Astrocyte (in vitro differentiated cells and primary cell): ENCODE measurements at regions not wholly inside any gene's neighbourhood (a gene's known extent, or its start where the extent isn't known, plus 50 kb on each side); places are given as distances from the start of the nearest gene placed in this dataset.

Source experiments
- CTCF ChIP-seq: IDR thresholded peaks from 2 replicates; pipeline ENCODE4 v1.5.1; 2011; ENCODE audit warnings: low read depth, mild to moderate bottlenecking, inconsistent platforms, low read length, moderate library complexity; ENCODE audit not compliant: insufficient read depth
- EZH2 ChIP-seq: IDR thresholded peaks from 2 replicates; pipeline ENCODE4 v1.6.1; 2012; ENCODE audit warnings: mild to moderate bottlenecking, low read length, inconsistent platforms; ENCODE audit not compliant: insufficient read depth

- no peak for TF ChIP-seq CTCF
- TF ChIP-seq EZH2: no peak
Measured at GRCh38 chr5:53367727-53368126, 112.7 kb upstream of the FST start.
